ENCODE measurements at regions not wholly inside any gene's neighbourhood (a gene's known extent, or its start where the extent isn't known, plus 50 kb on each side); places are given as distances from the start of the nearest gene placed in this dataset.

- Histone ChIP-seq H3K4me1 (peaks cover 42% of the 10 kb centered on the region), H3K4me3 (no peak overlapping the region), H3K27me3 (no peaks in the 10 kb centered on the region), H3K36me3 (no peaks in the 10 kb centered on the region), H3K9me3 (no peaks in the 10 kb centered on the region), H3K27ac (no peak overlapping the region)
- intact Hi-C loops (cut with DNase I): no loop called here
- no peak for TF ChIP-seq CTCF (IDR thresholded peaks at IDR 0.05)
- TF ChIP-seq POLR2AphosphoS5 (IDR thresholded peaks at IDR 0.05; ENCODE audit: insufficient read depth in 1 of 2, low read depth in 1 of 2): no peak
- no peak for TF ChIP-seq POLR2A (IDR thresholded peaks at IDR 0.05)
- DNase-seq (ENCODE audit: extremely low spot score in 2 of 2): no peak
Measured at GRCh38 chr2:240371129-240372000, 64.1 kb upstream of the GPC1 start.

GRCh38 chr2:240372101-240372500 lies 63.4 kb upstream of the GPC1 start:
- H3K36me3 ChIP-seq: no peaks in the 10 kb centered on the region
- no peak for DNase-seq (ENCODE audit: extremely low spot score in 2 of 2)
- H3K27ac ChIP-seq: no peak overlapping the region
- H3K27me3 ChIP-seq: no peaks in the 10 kb centered on the region
- peaks cover 42% of the 10 kb centered on the region for H3K4me1 ChIP-seq
- intact Hi-C loops (cut with DNase I): no loop called here
- no peaks in the 10 kb centered on the region for H3K9me3 ChIP-seq
- H3K4me3 ChIP-seq: no peak overlapping the region
- no peak for TF ChIP-seq POLR2A (IDR thresholded peaks at IDR 0.05)
- no peak for TF ChIP-seq CTCF (IDR thresholded peaks at IDR 0.05)
- no peak for TF ChIP-seq POLR2AphosphoS5 (IDR thresholded peaks at IDR 0.05; ENCODE audit: insufficient read depth in 1 of 2, low read depth in 1 of 2)

- peak overlapping the region; percentile 81 for H3K27ac ChIP-seq
- no peak for DNase-seq (ENCODE audit: extremely low spot score in 2 of 2)
- no peak for TF ChIP-seq CTCF (IDR thresholded peaks at IDR 0.05)
- no peak for TF ChIP-seq POLR2AphosphoS5 (IDR thresholded peaks at IDR 0.05; ENCODE audit: insufficient read depth in 1 of 2, low read depth in 1 of 2)
- TF ChIP-seq POLR2A (IDR thresholded peaks at IDR 0.05): no peak
- intact Hi-C loops (cut with DNase I): no loop called here
- no peak overlapping the region for H3K4me3 ChIP-seq
- H3K27me3 ChIP-seq: no peaks in the 10 kb centered on the region
- peaks cover 42% of the 10 kb centered on the region for H3K4me1 ChIP-seq
- no peaks in the 10 kb centered on the region for H3K9me3 ChIP-seq
- H3K36me3 ChIP-seq: no peaks in the 10 kb centered on the region
Measured at GRCh38 chr2:240373289-240373885, 62.1 kb upstream of the GPC1 start.

GRCh38 chr2:240374085-240374907 lies 61.2 kb upstream of the GPC1 start:
- no peaks in the 10 kb centered on the region for H3K9me3 ChIP-seq
- H3K36me3 ChIP-seq: no peaks in the 10 kb centered on the region
- H3K4me3 ChIP-seq: no peak overlapping the region
- peak overlapping the region; percentile 81 for H3K27ac ChIP-seq
- peaks cover 39% of the 10 kb centered on the region for H3K4me1 ChIP-seq
- peak in 1 of 2 donors; percentile 72 for TF ChIP-seq POLR2AphosphoS5 (IDR thresholded peaks at IDR 0.05; ENCODE audit: insufficient read depth in 1 of 2, low read depth in 1 of 2)
- no peak for TF ChIP-seq POLR2A (IDR thresholded peaks at IDR 0.05)
- no peak for TF ChIP-seq CTCF (IDR thresholded peaks at IDR 0.05)
- no peaks in the 10 kb centered on the region for H3K27me3 ChIP-seq
- no peak for DNase-seq (ENCODE audit: extremely low spot score in 2 of 2)
- intact Hi-C loops (cut with DNase I): no loop called here
